Ascending aorta (tissue), 2 donors: ENCODE measurements at regions not wholly inside any gene's neighbourhood (a gene's known extent, or its start where the extent isn't known, plus 50 kb on each side); places are given as distances from the start of the nearest gene placed in this dataset.

ENCODE experiments used
- DNase-seq, 2 donors: peaks; one replicate each; pipeline ENCODE4 v3.0.0-alpha.2; 2019; ENCODE audit warnings: low spot score in 2 of 2
- H3K27ac ChIP-seq, 2 donors: fragments of 200-600 bp; sonication (generic); one replicate each; pipeline ENCODE4 v1.5.1; 2016 to 2017; ENCODE audit warnings: mild to moderate bottlenecking in 1 of 2
- H3K27me3 ChIP-seq: fragments of 200-600 bp; sonication (generic); one replicate; pipeline ENCODE4 v1.5.1; 2017
- H3K36me3 ChIP-seq, 2 donors: fragments of 200-600 bp; sonication (generic); one replicate each; pipeline ENCODE4 v1.5.1; 2016
- H3K4me1 ChIP-seq, 2 donors: fragments of 200-600 bp; sonication (generic); one replicate each; pipeline ENCODE4 v1.5.1; 2016 to 2017; ENCODE audit warnings: mild to moderate bottlenecking in 1 of 2
- H3K4me3 ChIP-seq, 2 donors: fragments of 200-600 bp; sonication (generic); one replicate each; pipeline ENCODE4 v1.5.1; 2016 to 2017; ENCODE audit warnings: mild to moderate bottlenecking in 1 of 2
- H3K9me3 ChIP-seq, 2 donors: fragments of 200-600 bp; sonication (generic); one replicate each; pipeline ENCODE4 v1.5.1; 2016
- intact Hi-C: fragments of 100-400 bp; cut with DNase I; formaldehyde crosslinking; loops from one replicate; pipeline ENCODE4 v1.15.1; 2023
- TF ChIP-seq, protein P1 (sequence below), 3 experiments: fragments of 200-600 bp in 2 of 3; fragments of 450-650 bp in 1 of 3; sonication (generic) in 2 of 3; IDR thresholded peaks; one replicate each; pipeline ENCODE4 v1.5.1; 2016 to 2019; ENCODE audit warnings: antibody characterized with exemption in 3 of 3, mild to moderate bottlenecking in 1 of 3, moderate library complexity in 1 of 3

DNA sequence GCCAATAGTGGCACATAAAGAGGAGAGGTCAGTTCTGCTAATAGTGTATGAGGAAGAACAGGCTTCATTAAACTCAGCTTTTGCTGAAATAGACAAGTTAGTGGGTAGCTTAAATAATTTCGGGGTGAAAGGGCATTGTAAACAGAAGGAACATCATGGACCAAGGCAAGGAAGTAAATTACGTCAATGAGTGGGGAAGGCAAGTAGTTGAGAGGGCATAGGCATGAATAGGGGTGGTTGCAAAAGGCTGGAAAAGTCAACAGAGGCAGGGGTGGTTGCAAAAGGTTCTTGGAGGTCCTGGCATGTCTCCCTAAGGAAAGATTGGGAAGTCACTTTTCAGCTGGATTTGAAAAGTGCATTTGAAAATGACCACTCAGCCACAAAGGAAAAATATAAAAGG, 383.3 kb upstream of the RPS23 start:
- H3K4me1 ChIP-seq = peaks cover 0 to 8% of the 10 kb centered on the region in 2 donors
- intact Hi-C loops = no loop called here
- no peak for DNase-seq
- no peaks in the 10 kb centered on the region for H3K36me3 ChIP-seq
- H3K27ac ChIP-seq = no peak overlapping the region
- TF ChIP-seq, protein P1, sequence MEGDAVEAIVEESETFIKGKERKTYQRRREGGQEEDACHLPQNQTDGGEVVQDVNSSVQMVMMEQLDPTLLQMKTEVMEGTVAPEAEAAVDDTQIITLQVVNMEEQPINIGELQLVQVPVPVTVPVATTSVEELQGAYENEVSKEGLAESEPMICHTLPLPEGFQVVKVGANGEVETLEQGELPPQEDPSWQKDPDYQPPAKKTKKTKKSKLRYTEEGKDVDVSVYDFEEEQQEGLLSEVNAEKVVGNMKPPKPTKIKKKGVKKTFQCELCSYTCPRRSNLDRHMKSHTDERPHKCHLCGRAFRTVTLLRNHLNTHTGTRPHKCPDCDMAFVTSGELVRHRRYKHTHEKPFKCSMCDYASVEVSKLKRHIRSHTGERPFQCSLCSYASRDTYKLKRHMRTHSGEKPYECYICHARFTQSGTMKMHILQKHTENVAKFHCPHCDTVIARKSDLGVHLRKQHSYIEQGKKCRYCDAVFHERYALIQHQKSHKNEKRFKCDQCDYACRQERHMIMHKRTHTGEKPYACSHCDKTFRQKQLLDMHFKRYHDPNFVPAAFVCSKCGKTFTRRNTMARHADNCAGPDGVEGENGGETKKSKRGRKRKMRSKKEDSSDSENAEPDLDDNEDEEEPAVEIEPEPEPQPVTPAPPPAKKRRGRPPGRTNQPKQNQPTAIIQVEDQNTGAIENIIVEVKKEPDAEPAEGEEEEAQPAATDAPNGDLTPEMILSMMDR (IDR thresholded peaks at IDR 0.05) = no peak
- no peak overlapping the region for H3K4me3 ChIP-seq
- no peaks in the 10 kb centered on the region for H3K9me3 ChIP-seq
- H3K27me3 ChIP-seq = no peaks in the 10 kb centered on the region

DNA sequence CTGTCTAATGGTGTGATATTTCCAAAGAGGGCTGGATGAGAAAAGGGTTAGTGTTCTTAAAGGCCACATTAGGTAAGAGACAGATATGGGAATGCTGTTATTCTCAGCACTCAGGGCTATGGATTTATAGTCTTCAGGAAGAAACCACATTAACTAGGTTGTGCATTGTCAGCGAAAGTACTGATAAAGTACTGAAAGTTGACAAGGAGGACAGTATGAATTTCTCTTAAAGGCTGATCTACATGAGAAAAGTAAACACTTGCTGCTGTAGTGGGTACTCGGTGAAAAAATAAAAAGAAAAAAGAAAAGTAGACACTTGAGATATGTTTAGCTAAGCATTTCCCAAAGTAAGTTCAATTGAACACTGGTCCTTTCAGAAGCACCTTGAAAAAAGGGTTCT, 381.0 kb upstream of the RPS23 start:
- no peak overlapping the region for H3K4me3 ChIP-seq
- H3K27ac ChIP-seq = no peak overlapping the region
- H3K36me3 ChIP-seq = no peaks in the 10 kb centered on the region
- no peaks in the 10 kb centered on the region for H3K27me3 ChIP-seq
- TF ChIP-seq, protein P1 (IDR thresholded peaks at IDR 0.05) = no peak
- H3K9me3 ChIP-seq = no peaks in the 10 kb centered on the region
- DNase-seq = no peak
- no peaks in the 10 kb centered on the region for H3K4me1 ChIP-seq
- intact Hi-C loops = no loop called here

DNA sequence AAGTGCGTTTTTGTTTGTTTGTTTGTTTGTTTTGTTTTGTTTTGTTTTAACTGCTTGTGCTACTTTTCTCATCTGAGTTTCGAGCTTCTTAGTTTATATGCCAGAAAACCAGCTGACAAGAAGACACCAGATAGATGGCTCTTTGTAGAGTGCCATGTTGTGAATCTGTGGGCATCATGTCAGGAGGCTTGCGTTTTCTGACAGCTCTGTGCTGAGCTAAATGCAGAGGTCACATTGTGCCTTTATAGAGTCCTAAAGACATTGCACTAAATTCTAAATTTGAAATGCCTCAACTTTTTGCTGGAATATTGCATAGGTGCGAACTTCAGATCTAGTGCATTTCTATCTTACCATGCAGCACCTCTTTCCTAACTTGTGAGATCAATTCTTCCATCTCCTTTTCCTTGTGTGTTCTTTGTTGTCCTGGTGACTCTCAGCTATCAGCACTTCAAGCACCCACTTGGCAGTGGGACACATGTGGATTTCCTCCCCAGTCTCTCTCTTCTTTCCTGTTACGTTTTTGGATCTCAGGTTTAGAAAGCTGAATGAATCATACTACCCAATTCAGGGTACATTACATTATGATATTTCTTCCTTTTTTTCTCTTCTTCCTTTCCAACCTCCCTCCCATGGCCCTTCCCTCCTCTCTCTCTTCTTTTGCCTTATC, 379.0 kb upstream of the RPS23 start:
- no peak overlapping the region for H3K4me3 ChIP-seq
- intact Hi-C loops = no loop called here
- no peak for DNase-seq
- H3K4me1 ChIP-seq = no peaks in the 10 kb centered on the region
- H3K27ac ChIP-seq = no peak overlapping the region
- H3K27me3 ChIP-seq = no peaks in the 10 kb centered on the region
- TF ChIP-seq, protein P1 (IDR thresholded peaks at IDR 0.05) = no peak
- H3K36me3 ChIP-seq = no peaks in the 10 kb centered on the region
- H3K9me3 ChIP-seq = no peaks in the 10 kb centered on the region

DNA sequence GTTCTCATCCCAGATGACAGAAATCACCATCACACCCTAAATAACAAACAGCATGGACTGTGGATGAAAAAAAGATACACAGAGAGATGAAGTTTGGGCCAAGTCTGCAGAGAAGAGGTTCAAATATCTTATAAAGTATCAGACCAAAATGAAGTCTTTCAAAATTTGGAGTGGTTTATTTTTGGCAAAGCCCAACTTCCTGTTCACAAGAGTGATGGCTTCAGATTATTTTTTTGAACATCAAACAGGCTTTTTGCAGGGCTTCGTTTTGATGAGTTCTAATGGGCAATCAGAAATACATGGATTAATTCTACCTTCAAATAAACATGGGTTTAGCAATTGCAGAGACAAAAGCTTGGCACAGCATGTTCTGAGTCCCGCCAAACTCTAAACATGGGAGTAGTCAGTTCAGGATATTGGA, 378.2 kb upstream of the RPS23 start:
- Histone ChIP-seq H3K27ac (no peak overlapping the region), H3K4me3 (no peak overlapping the region), H3K4me1 (no peaks in the 10 kb centered on the region), H3K36me3 (no peaks in the 10 kb centered on the region), H3K27me3 (no peaks in the 10 kb centered on the region), H3K9me3 (no peaks in the 10 kb centered on the region)
- intact Hi-C loops = no loop called here
- TF ChIP-seq, protein P1 (IDR thresholded peaks at IDR 0.05) = no peak
- no peak for DNase-seq

DNA sequence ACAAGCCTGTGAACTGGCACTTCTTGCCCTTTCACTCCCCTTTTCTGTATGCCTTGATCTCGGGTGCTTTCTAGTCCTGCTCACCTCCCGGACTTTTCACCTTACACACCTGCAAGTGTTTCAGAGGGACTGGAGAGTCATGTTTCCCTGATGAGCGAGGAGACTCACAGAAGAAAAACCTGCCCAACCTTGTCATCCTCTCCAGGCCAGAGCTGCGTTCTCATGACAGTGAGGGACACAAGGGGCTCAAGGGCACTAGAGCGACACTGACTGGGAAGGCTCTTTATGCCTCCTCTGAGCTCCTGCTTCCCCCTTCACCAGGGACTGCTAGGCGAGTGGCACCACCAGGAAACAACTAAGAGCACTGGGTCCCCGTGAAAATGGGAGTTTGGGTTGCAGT, 376.9 kb upstream of the RPS23 start:
- Histone ChIP-seq H3K36me3 (no peaks in the 10 kb centered on the region), H3K9me3 (no peaks in the 10 kb centered on the region), H3K27me3 (no peaks in the 10 kb centered on the region), H3K27ac (no peak overlapping the region), H3K4me1 (no peaks in the 10 kb centered on the region), H3K4me3 (no peak overlapping the region)
- intact Hi-C loops = no loop called here
- TF ChIP-seq, protein P1 (IDR thresholded peaks at IDR 0.05) = no peak
- no peak for DNase-seq

DNA sequence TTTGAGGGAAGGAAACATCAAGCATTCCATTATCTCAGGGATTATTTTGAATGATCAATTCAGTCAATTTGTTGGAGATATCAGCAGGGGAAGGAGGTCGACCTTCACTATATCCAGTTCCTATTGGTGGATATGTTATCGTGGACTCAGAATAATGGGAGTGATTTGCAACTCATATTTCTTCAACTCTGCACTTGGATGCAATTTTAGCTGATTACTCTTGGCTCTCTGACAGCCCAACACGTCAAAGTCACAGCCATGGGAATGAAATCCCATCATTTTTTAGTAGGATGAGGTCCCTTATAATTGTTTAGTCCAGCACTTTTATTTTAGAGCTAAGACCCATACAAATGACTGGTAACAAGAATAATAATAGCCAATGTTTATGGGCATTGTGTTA, 371.8 kb upstream of the RPS23 start:
- intact Hi-C loops = loop anchor here (10.0 kb wide), 1 partner anchor 785 kb away; no protein-coding TSS in a partner anchor
- Histone ChIP-seq H3K27me3 (no peaks in the 10 kb centered on the region), H3K36me3 (no peaks in the 10 kb centered on the region), H3K4me3 (no peak overlapping the region), H3K4me1 (no peaks in the 10 kb centered on the region), H3K27ac (no peak overlapping the region), H3K9me3 (no peaks in the 10 kb centered on the region)
- TF ChIP-seq, protein P1 (IDR thresholded peaks at IDR 0.05) = no peak
- DNase-seq = no peak
